Hematopoietic multipotent progenitor cell treated with erythropoietin and hydrocortisone succinate and interleukin-3 and kit ligand, for 17 days (in vitro differentiated cells): ENCODE measurements at regions not wholly inside any gene's neighbourhood (a gene's known extent, or its start where the extent isn't known, plus 50 kb on each side); places are given as distances from the start of the nearest gene placed in this dataset.

Experiments used
- DNase-seq: peaks from one replicate; pipeline ENCODE4 v3.0.0-alpha.2; 2015; ENCODE audit warnings: low spot score

DNA sequence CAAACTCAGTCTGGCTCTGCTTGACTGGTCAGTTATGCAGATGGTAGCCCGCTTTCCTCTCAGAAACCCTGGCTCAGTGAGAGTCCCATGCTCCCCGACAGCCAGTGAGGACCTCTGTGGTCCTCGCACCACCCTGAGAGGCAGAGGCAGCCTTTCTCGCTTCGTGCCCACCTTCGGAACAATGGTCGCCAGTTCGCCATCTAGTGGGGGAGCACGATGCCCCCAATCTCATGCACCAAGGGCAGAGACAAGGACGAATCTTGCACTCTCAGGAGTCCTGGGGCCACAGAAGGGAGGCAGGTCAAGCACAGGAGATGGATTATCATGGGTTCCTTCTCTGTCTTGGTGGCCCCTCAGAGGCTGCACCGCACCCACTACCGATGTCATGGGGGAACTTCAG is 75.2 kb downstream of the RHCG start:
- no peak for DNase-seq

- no peak for DNase-seq
Measured at GRCh38 chr15:89419370-89419984, 76.9 kb downstream of the RHCG start.

DNA sequence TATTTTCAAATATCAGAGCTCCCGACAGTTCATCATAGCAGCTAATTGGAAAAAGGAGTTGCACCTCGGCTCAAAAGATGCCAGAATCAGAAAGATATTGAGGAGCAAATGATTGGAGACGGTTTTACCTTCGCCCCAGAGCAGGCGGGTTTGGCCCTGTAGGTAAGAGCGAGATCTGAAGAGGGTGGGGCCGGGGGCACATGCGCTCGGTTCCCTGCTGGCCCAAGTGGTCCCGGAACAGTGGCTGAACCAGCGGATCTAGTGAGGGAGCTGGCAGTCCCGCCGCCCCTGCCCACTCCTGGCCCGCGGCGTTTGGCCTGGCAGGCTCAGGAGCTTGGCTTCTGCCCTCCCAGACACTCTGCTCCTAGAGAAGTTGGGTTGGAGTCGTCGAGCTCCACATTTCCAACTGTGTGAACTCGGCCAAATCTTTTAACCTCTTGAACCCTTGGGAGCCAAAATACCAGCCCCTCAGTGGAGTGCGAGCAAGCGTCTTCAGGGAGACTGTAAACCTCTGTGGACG is 79.1 kb downstream of the RHCG start:
- no peak for DNase-seq

DNA sequence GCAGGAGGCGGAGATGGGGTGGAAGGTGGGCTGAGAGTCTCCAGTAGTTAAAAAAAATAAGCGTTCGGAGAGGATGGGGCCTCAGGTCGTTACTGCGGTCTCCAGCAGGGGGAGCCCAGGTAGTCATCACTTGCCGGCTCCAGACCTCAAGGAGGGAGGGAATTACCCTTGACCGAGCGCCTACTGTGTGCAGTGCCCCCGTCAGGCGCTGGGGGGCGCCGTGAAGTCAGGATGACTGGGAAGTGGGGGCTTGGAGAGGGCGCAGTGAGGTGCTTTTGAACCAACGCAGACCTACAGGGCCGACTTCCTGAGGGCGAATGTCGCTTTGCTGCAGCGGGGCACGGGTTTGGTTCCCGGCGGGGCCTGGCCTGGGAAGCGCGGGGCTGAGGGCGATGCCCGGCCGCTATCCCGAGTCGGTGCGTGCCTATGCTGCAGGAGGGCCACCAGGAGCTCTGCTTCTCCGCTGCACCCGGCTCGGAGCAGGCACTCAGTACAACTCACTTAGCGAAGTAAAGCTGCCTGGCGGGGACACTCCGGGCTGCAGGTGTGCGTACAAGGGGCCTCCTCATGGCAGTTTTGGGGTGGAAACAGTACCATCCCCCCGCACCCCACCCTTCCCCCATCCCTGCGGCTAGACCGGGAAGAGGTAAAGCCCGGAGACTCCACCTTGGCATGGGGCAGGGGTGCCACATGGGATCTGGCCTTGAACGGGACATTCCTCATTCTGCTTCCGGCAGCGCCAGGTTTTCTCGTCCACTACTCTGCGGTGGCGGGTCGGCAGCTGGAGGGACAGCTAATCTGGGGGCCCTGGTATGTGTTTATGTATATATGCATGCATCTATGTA is 79.8 kb downstream of the RHCG start:
- DNase-seq: peak; percentile 68

GRCh38 chr15:89414571-89414970 is 79.9 kb upstream of the POLG start:
- no peak for DNase-seq

DNA sequence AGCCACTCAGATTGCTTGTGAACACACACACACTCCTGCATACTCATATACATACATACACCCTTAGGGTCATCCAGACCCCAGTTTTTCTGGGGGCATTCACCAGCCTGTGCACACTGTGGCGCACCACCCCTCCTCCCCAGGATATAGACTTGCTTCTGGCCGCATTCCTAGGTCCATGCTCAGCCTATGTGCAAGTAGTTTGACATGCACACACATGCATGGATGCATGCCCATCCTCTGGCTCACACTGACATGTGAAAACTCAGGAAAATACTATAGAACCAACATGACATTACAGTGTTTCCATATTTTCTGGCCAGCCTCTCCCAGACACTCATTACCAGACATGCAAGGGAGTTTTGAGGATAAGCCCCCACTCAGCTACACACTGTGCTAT is 79.3 kb upstream of the POLG start:
- no peak for DNase-seq

GRCh38 chr15:89412905-89413411 is 78.3 kb upstream of the POLG start:
- no peak for DNase-seq

GRCh38 chr15:89410039-89410435 is 75.4 kb upstream of the POLG start:
- no peak for DNase-seq

DNA sequence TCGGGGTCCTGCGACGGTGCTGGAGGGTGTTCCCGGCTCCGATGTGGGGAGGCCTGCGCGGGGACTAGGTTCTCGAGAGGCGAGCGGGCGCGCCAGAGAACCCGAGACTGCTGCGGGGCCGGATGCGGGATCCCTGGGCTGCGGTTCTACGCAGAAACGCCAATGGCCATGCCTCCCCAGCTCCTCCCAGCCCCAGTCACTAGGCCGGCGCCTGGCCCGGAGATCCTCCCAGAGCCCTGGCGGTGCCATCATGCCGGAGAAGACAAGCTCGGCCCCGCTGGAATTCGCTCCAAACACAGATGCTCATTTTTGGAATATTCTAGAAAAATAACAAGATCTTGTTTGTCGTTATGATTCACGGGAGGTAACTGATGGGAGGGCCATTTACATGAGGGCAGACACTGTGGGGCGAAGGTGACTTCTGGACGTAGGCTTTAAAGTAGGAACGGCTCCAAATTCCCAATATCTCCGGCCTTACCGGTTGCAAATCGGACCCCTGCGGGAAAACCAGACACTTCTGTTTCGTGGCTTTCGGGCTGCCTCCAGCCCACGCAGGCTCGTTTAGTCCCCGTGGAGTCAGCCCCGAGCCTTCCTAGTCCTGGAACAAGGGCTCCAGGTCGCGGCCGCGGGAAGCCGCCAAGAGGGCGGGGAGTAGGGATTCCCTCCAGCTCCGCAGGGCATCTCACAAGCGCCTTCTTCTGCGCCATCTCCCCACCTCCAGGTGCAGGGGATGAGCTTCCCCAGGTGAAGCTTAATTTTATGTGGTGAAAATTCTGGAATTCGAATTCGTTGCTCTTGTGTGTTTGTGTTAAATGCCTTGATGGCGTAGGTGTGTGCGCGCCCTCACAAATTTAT is 74.8 kb upstream of the POLG start:
- no peak for DNase-seq

GRCh38 chr15:89408372-89409183 is 74.0 kb upstream of the POLG start:
- no peak for DNase-seq

GRCh38 chr15:89406940-89407607 is 72.5 kb upstream of the POLG start:
- DNase-seq: no peak

DNA sequence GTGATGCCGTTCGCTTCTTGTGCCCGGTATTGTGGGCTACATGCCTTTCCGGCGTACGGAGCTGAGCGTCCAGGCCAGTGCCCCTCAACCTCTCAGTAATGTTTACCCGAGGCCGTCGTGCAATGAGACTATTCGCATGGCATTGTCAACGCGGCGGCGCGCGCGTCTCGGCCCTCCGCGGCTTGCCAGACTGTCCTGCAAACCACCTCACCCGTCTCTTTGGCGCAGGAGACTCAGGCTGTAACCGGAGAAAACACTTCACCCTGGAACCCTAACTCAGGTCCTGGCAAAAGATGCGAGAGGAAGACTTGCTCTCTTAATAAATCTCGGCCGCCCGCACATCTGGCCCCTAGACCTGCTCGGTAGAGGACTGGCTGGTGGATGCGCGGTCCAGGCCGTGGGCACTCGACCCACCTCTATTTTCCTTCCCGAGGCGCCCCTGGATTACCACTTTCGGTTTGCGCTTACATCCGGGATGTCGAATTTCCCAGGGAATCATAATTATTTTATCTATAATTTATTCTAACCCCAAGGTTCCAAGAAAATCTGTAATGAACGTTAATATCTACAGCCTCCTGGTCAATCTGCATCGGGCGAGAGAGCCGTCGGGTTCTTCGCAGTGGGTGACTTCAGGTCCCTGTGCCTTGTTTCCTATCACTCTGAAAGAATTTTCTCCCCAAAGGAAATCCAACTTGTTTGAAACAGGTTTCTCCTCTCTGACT is 71.8 kb upstream of the POLG start:
- DNase-seq: no peak

- no peak for DNase-seq
Measured at GRCh38 chr15:89405494-89405893, 70.9 kb upstream of the POLG start.

DNA sequence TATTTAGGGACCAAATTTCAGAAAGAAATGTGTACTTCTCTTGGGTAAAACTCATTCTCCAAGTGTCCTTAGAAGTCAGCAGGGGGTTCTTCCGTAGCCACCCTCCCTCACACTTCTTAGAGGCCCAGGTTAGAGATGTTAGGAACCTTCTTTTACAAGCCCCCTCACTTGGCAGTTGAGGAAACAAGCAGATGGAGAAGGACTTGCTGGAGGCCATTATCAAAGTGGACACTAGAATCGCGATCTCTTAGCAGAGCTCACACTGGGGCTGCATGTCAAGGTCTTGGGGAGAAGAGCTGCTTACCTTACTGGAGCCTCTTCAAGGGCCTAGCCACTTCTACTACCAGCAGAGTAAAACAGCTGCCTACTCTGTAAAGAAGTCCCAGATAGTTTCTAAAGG is 69.4 kb upstream of the POLG start:
- DNase-seq: no peak

DNA sequence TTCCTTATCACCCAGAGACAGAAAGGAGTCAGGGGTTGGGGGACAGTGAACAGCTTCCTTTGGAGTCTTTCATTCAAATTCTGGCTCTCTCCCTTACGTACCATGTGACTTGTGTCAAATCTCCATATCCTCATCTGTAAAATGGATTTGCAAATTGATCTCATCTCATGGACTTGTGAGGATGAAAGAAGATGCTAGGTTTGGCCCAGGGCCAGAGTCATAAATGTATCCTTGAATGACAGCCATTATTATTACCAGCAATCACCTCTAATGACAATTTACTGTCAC is 67.8 kb upstream of the POLG start:
- no peak for DNase-seq

DNA sequence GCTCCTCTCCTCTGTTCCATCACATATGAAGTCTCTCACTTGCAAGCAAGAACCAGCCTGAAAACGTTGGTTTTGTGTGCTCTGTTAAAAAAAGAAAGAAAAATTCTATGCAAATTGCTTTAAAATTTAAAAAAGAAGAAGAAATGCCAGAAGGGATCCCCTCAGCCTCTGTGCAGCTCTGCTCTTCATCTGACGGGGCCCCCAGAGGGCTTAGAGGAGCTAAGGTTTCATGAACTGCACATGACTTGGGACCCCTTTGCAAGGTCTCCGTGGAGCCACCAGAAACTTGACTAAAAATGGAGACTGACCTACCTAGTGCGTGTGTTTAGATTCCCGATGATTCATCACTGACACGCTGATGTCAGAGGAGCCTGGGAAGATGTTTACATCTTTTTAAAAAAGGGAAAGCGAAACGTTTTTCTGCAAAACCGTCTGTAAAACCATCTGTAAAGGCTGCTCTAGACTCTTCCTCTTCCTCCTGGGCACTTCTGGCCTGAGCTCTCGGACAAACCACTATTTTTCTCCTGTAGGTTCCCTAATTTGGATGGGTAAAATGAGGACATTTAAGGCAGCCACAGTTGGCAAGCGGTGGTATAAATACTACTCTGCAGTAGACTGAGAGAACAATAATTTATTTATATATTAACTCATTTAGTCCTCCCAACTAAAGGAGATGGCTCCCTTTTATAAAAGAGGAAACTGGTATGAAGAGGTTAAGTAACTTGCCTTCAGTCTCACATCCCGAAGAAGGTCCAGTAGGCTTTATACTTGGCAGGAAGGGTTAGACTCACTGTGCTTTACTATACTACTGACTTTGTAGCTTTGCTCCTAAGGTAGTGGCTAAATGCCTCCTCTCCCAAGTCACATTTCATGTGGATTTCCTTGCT is 67.2 kb upstream of the POLG start:
- DNase-seq: no peak

- no peak for DNase-seq
Measured at GRCh38 chr15:89400782-89401545, 66.3 kb upstream of the POLG start.

DNA sequence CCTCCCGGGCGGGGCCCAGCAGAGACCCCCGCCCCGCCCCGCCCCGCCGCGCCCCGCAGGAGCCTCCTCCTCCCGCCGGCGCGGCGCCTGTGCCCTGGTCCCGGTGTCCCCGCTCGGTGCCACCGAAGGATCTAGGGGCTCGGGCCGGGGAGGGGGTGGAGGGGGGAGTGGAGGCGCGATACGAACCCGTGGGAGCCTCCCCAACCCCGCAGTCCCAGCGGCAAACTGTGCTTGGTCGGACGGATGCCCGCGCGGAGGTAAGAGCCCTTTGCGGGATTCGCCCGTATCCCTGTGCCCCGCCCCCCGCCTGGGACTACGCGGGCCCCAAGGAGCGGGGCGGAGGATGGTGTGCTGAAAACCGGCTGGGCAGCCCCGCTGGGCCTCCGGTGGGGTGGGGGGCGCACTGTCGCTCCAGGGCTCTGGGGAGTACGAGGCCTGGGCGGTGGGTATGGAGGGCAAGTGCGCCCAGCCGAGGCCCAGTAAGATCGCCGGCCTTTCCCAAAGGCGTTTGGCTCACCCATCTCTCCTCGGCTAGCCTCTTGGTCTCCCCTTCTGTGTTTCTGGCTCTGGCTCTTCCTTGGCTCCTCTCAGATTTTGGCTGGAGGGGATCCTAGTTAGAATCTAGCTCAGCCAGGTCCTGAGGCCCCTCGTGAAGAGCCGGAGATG is 65.6 kb upstream of the POLG start:
- no peak for DNase-seq
